ENCODE measurements at regions not wholly inside any gene's neighbourhood (a gene's known extent, or its start where the extent isn't known, plus 50 kb on each side); places are given as distances from the start of the nearest gene placed in this dataset.

DNA sequence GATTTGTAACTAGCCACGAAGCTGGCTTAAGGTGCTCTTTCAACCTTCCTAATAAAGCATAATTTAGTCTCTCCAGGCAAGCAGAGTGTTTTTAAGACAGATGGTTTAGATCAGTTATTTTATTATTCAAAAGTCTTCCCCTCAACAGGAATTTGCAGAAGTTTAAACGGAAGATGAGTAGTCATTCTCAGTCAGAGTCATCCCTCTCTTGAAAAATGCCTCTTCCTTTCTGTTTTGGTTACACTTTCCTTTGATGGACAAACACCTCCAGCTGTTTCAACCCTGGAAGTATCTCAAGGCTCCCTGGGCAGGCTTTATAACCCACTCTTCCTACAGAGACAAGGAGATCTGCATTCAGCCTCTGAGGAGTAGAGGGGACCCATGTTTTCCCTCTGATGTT lies 60.3 kb upstream of the POU2AF2 start:
- TF ChIP-seq, protein P1, sequence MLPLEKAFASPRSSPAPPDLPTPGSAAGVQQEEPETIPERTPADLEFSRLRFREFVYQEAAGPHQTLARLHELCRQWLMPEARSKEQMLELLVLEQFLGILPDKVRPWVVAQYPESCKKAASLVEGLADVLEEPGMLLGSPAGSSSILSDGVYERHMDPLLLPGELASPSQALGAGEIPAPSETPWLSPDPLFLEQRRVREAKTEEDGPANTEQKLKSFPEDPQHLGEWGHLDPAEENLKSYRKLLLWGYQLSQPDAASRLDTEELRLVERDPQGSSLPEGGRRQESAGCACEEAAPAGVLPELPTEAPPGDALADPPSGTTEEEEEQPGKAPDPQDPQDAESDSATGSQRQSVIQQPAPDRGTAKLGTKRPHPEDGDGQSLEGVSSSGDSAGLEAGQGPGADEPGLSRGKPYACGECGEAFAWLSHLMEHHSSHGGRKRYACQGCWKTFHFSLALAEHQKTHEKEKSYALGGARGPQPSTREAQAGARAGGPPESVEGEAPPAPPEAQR (CRISPR knock-in tag; IDR thresholded peaks at IDR 0.05), result no peak
- no peak for TF ChIP-seq MAX (CRISPR knock-in tag; IDR thresholded peaks at IDR 0.05)
- TF ChIP-seq CTCF (IDR thresholded peaks at IDR 0.05), result no peak
- TF ChIP-seq TEAD4 (CRISPR knock-in tag; IDR thresholded peaks at IDR 0.05), result no peak
- TF ChIP-seq TCF7 (CRISPR knock-in tag; IDR thresholded peaks at IDR 0.05; ENCODE audit: low read depth), result no peak
- TF ChIP-seq, protein P2, sequence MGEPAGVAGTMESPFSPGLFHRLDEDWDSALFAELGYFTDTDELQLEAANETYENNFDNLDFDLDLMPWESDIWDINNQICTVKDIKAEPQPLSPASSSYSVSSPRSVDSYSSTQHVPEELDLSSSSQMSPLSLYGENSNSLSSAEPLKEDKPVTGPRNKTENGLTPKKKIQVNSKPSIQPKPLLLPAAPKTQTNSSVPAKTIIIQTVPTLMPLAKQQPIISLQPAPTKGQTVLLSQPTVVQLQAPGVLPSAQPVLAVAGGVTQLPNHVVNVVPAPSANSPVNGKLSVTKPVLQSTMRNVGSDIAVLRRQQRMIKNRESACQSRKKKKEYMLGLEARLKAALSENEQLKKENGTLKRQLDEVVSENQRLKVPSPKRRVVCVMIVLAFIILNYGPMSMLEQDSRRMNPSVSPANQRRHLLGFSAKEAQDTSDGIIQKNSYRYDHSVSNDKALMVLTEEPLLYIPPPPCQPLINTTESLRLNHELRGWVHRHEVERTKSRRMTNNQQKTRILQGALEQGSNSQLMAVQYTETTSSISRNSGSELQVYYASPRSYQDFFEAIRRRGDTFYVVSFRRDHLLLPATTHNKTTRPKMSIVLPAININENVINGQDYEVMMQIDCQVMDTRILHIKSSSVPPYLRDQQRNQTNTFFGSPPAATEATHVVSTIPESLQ (CRISPR knock-in tag; IDR thresholded peaks at IDR 0.05), result no peak
- TF ChIP-seq E2F4 (CRISPR knock-in tag; IDR thresholded peaks at IDR 0.05; ENCODE audit: borderline replicate concordance, low read depth), result no peak
- no peak for TF ChIP-seq ZNF138 (CRISPR knock-in tag; conservative IDR thresholded peaks at IDR 0.05)
- no peak for TF ChIP-seq ZNF671 (CRISPR knock-in tag; IDR thresholded peaks at IDR 0.05)
- no peak for TF ChIP-seq SP1 (CRISPR knock-in tag; conservative IDR thresholded peaks at IDR 0.05)
